Gastroesophageal sphincter (tissue), 3 donors: ENCODE measurements at regions not wholly inside any gene's neighbourhood (a gene's known extent, or its start where the extent isn't known, plus 50 kb on each side); places are given as distances from the start of the nearest gene placed in this dataset.
"Not testable (repeated sequence)": the region's sequence is repeated elsewhere in the genome, so short reads cannot be mapped to it uniquely, and the experiment has no call there.

Experiments
- CTCF ChIP-seq, 4 experiments: fragments of 200-600 bp in 2 of 4; fragments of 450-650 bp in 2 of 4; sonication (generic) in 1 of 4; IDR thresholded peaks; one replicate each; pipeline ENCODE4 v1.5.1; 2017 to 2019; ENCODE audit warnings: antibody characterized with exemption in 4 of 4, mild to moderate bottlenecking in 2 of 4, moderate library complexity in 2 of 4
- POLR2AphosphoS5 ChIP-seq: sonication (generic); formaldehyde crosslinking; IDR thresholded peaks from one replicate; pipeline ENCODE4 v1.6.1; 2017; ENCODE audit warnings: antibody characterized with exemption

GRCh38 chr2:194834371-194834770, 822.7 kb upstream of the SLC39A10 start:
- not testable (repeated sequence) for TF ChIP-seq CTCF (IDR thresholded peaks at IDR 0.05); POLR2AphosphoS5
